ENCODE measurements at regions not wholly inside any gene's neighbourhood (a gene's known extent, or its start where the extent isn't known, plus 50 kb on each side); places are given as distances from the start of the nearest gene placed in this dataset.

GRCh38 chr17:62180772-62181171 lies 115.7 kb upstream of the MED13 start:
- TF ChIP-seq CTCF (conservative IDR thresholded peaks at IDR 0.05) = no peak
- no peak overlapping the region for H3K27ac ChIP-seq

DNA sequence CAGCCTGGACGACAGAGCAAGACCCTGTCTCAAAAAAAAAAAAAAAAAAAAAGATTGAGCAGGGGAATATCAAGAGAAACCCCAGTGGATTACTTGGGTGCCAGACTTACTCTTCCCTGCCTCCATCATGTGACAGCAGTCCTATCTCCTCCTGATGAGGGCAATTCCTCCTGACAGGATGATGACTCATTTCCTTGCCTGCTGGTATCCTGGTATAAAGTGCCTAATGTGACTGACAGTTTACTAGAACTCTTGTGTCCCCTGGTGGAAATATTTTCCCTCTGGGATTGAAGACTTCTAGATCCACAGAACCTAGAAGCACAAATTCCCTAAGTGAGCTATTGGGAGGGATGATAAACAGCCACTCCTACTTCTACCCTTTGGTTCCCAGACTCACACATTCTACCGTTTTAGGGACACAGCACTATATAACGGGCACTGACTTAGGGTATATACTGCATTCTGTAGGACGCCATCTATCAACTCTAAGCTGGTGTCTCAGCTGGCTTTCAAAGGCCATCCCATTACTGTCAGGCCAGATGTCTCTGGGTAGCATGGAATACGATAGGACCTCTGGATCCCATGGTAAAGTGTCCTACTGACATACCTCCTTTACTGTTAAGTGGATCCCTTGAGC lies 114.6 kb upstream of the MED13 start:
- H3K27ac ChIP-seq = no peak overlapping the region
- TF ChIP-seq CTCF (conservative IDR thresholded peaks at IDR 0.05) = 0 out of 2 replicates have a peak, but pooled peaks have one; percentile 14

DNA sequence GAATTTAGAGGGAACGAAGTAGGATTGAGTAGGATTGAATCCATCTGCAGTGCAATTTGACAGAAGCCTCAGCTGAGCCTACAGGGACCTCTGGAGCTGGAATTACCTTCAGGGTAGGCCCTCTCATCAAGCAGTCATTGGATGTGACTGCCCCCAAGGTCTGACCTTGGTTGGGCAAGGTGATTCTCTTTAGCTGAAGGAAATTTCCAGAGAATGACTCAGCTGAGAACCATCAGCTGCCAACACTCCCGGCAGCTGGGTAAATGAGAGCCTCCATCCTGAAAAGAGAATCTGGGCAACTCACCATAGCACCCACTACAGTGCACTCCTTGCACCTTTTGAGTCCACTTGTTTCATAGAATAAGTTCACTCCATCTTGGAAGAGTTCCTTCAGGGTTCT lies 113.5 kb upstream of the MED13 start:
- no peak for TF ChIP-seq CTCF (conservative IDR thresholded peaks at IDR 0.05)

GRCh38 chr17:62172492-62173291 lies 107.6 kb upstream of the MED13 start:
- TF ChIP-seq CTCF (conservative IDR thresholded peaks at IDR 0.05) = no peak
- no peak overlapping the region for H3K27ac ChIP-seq

More for the DNA sequence above, 113.5 kb upstream of the MED13 start:
- H3K27ac ChIP-seq = no peak overlapping the region

DNA sequence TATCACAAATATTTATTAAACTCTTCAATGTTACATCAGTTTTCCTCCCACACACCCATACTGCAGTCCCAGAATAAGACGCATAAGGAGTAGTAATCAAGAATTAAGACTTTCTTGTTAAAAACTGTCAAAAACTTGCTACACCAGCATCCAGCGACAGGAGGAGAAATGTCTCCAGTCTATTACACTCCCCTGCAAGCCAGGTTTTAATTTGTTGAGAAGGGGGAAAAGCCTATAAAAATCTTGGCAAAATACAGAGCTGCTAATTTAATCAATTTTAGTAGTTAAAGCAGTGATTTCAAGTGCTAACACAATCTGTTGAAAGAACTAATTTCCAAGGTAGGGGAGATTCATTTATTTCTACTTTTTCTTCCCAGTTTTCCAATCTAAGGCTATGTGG lies 102.0 kb upstream of the MED13 start:
- H3K27ac ChIP-seq = no peak overlapping the region
- no peak for TF ChIP-seq CTCF (conservative IDR thresholded peaks at IDR 0.05)

GRCh38 chr17:62164747-62165722 lies 100.0 kb upstream of the MED13 start:
- peak overlapping the region; percentile 91 for H3K27ac ChIP-seq
- TF ChIP-seq CTCF (conservative IDR thresholded peaks at IDR 0.05) = no peak

GRCh38 chr17:62163847-62164246 lies 98.8 kb upstream of the MED13 start:
- TF ChIP-seq CTCF (conservative IDR thresholded peaks at IDR 0.05) = no peak
- H3K27ac ChIP-seq = peak overlapping the region; percentile 91

All from VCaP (cell line).